HG03378 (cell line): ENCODE measurements at regions not wholly inside any gene's neighbourhood (a gene's known extent, or its start where the extent isn't known, plus 50 kb on each side); places are given as distances from the start of the nearest gene placed in this dataset.
A peak's percentile ranks its signal among the peaks of the same experiment; 100 is the strongest.

Experiments
- ATAC-seq: cut with Tn5 transposase; IDR thresholded peaks from one replicate; pipeline ENCODE4 v1.9.1; 2021; ENCODE audit warnings: mild to moderate bottlenecking, moderate library complexity; ENCODE audit not compliant: unreplicated experiment

- no peak for ATAC-seq
Observed at GRCh38 chr3:174398761-174399160, 460.4 kb upstream of the NAALADL2 start.

DNA sequence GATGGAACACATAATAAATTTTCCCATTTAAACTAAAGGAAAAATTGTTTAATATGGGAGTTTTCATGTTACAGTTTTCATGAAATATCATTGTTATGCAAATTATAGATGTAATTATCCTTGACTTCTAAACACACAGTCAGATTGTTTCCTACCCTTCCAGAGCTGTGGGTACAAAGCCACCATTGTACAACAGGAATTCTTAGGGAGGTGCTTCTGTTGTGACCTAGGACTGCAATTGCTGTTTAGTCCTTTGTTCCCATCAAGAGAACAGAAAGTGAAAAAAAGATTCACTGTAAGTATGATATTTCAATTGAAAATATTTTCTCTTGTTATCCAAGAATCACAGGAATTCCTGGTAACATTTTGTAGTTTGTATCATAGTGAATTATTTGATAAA, 455.3 kb upstream of the NAALADL2 start:
- no peak for ATAC-seq

DNA sequence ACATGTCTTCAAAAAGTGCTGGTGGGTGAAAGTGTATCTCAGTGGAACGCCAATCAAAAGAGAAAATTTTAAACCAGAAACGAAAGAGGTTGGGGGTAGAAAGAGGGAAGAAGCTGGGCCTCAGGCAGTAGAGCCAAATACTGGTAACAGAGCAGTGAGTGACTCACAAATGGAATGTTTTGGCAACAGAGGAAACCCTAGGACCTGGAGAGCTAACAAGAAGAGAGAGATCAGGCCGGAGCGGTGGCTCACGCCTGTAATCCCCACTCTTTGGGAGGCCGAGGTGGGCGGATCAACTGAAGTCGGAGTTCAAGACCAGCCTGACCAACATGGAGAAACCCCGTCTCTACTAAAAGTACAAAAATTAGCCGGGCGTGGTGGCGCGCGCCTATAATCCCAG, 450.8 kb upstream of the NAALADL2 start:
- no peak for ATAC-seq

GRCh38 chr3:174409086-174409743, 449.9 kb upstream of the NAALADL2 start:
- no peak for ATAC-seq

DNA sequence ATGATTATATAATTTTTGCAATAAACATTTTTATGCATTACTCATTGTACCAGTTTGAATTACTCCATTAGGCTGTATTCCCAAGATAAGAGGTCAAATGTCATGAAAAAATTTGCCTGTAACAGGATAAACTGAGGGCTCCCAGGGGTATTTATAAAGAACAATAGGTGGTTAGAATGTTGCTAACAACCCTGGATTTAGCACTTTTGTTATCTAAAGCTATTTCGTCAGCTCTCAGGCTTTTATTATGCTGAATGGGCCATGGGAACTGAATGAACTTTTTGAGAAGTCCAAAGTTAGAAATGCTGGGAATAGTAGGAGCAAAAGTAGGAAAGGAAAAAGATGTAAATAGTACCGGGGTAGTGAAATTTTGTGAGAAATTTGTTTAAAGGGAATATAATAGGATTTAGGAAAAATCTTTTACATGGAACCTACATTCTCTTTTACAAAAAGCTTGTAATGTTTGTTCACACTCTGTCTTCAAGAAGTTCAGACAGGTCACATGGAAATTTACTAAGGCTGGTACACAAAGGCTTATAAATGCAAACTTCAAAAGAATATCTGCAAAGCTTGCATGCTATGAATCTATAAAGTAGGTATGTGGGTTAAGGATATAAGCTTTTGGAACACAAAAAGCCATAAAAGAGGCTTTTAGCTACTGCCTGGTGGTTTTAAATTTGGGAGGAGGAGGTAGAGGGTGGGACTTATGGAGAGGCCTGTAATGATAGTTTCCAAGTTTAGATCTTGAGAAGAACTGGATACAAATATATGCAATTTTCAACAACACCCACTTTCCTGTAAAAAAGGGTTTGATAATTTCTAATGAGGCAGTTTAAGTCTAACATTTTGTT, 445.8 kb upstream of the NAALADL2 start:
- ATAC-seq = no peak

DNA sequence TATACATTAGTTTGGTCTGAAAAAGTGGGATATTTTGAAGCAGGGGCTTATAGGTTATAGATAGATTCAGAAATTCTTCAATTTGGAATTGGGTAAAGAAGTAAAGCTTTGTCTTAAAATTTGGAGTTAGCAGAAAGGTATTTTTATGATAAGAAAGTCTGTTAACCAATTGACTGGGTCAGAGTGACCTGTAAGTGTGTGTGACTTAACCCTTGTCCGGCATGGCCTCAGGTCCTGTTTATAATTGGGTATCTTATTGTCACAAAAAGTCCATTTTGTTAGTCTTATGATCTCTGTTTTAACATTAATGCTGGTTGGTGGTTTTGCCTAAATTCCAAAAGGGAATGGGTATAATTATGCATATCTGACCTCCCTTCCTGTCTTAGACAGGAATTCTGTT, 444.2 kb upstream of the NAALADL2 start:
- ATAC-seq = no peak

DNA sequence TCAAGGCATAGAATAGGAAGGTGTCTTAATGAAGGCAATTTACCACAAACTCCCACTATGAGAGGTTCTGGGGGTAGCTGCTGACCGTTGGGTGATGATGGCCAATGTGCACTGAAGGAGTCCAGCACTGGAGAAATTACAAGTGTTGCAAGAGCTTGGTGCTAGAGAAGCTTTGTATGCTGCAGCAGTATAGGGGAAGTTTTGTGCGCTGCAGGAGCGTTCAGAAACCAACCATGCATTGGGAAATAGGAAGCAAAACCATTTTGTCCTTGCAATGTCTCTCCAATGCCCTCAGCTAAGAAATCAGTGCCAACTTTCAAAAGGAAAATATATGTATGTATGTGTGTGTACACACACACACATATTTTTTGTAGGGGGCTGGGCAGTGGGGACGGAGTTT, 441.6 kb upstream of the NAALADL2 start:
- no peak for ATAC-seq

GRCh38 chr3:174419216-174419615, 439.9 kb upstream of the NAALADL2 start:
- no peak for ATAC-seq

DNA sequence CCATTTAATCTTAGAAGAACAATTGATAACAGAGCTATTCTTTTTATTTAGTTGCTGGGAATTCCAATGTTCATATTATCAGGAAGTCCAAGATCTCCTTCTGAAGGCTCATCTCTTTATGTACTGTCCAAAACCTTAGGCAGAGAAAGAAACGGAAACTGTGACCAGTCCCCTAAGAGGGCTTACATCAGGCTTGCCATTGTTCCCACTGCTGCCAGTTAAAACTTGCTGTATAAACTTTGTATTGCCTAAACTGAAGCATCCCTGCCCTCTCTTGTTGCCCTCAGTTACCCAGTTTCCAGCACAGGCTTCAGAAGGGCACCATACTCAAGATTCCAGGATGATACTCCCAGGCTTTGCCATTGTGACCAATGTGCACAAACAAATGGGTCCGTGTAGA, 435.2 kb upstream of the NAALADL2 start:
- no peak for ATAC-seq

- ATAC-seq = no peak
Observed at GRCh38 chr3:174424656-174425055, 434.5 kb upstream of the NAALADL2 start.

- no peak for ATAC-seq
Observed at GRCh38 chr3:174425422-174425821, 433.7 kb upstream of the NAALADL2 start.

DNA sequence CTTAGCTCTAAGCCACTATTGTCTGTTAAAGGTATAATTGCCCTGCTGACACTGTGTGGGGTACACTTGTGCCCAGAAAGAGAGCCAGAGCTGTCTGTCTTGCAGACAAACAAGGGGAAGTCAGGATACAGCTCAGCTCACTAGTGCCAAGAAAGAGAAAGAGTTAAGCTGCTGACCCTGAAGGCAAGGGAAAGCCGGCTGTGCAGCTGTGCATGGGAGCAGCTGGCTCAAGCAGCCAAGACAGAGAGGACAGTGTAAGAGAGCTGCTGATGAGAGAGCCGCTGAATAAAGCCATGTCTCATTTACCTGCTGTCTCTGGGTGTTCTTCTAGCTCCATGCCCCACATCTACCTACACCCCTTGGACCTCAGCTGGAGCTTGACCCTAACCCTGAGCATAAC, 428.1 kb upstream of the NAALADL2 start:
- ATAC-seq = no peak

DNA sequence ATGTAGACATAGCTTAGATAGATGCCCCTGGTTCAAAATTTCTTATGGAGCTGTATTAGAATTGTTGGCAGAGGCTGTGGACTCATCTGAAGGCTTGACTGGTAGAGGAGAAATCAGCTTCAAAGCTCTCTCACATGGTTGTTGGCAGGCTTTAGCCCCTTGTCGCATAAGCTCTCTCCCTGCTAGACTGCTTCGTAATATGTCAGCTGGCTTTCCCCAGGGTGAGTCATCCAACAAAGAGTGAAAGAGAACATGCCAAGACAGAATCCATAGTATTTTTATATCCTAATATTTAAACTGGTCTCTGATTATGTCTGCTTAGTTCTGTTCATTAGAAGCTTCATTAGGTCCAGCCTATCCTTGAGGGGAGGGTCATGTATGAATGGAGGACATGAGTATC, 427.4 kb upstream of the NAALADL2 start:
- no peak for ATAC-seq

- no peak for ATAC-seq
Observed at GRCh38 chr3:174436367-174436766, 422.8 kb upstream of the NAALADL2 start.

GRCh38 chr3:174438501-174439145, 420.5 kb upstream of the NAALADL2 start:
- ATAC-seq = no peak

DNA sequence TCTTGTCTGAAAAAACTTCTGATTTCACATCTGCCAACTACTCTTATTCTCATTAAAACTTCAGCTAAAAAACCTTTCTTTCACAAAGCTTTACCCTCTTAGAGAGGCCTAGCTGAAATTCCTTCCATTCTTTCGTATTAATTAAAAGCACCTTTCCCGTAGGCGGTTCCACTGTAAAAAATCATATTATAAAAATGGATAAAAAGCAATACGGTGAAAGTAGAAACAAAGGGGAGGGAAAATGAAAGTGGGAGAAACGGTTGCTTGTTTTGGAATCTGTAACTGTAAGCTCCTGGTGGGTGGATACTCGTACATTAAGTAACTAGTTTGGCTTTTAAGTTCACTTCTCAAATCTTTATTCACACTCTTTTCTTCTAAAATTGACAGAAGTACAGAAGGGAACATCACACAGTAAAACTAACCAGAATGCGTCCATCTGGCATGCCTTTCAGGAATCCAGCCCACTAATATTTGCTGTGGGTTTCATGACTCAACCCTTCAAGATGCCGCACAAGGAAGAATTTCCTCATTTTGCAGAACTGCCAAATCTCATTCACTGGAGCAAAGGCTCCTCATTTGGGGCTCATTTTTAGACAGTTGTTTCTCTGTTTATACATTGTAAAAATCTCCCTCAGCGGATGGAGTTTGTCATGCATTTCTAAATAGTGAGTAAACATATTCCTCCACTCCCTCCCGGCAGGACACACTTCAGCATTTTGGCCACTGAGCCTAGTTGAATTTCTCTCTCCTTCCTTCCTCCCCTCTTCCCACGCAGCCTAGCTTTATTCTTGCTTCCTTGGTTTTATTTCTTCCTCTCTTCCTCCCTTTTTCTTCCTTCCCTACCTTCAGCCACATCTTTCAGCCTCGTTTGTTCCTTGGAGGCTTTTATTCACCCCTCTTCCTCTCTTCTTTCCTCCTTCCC, 419.5 kb upstream of the NAALADL2 start:
- no peak for ATAC-seq

- ATAC-seq = no peak
Observed at GRCh38 chr3:174440253-174440701, 418.9 kb upstream of the NAALADL2 start.

DNA sequence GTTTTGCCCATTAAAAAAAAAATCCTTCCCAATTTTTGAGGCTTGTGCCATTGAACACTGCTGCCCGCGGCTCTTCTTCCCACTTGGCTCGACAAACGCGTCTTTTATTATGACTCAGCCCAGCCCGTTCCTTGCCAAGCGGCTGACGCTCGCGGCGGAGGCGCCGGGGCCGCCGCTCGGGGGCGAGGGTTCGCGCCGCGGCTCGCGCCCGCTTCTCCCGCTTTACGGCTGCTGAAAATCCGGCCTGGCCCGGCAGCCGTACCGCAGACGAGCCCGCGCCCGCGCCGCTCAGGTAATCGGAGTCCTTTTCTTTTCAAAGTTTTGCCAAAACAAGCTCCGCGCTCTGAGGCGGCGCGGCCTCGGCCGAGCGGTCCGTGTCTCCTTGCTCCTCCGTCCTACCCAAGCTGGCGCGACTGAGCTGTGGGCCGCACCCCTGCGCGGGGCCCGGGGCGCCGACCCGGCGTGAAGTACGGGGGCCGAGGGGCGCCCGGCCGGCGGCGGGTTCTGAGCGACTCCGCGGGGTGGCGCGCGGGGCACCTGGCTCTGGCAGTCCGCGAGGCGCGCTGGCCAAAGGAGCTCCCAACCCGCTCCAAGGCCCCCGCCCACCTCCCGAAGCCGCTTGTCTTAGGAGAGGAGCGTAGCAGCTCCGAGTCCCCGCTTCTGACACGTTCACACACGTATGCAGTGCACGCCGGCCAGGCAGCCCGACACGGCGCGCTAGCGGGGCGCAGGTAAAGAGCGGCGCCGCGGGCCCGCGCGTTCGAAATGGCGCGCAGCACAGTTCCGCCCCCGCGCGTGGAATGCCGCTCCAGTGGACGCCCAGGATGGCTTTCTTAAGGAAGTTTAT, 418.2 kb upstream of the NAALADL2 start:
- peak; percentile 69 for ATAC-seq

DNA sequence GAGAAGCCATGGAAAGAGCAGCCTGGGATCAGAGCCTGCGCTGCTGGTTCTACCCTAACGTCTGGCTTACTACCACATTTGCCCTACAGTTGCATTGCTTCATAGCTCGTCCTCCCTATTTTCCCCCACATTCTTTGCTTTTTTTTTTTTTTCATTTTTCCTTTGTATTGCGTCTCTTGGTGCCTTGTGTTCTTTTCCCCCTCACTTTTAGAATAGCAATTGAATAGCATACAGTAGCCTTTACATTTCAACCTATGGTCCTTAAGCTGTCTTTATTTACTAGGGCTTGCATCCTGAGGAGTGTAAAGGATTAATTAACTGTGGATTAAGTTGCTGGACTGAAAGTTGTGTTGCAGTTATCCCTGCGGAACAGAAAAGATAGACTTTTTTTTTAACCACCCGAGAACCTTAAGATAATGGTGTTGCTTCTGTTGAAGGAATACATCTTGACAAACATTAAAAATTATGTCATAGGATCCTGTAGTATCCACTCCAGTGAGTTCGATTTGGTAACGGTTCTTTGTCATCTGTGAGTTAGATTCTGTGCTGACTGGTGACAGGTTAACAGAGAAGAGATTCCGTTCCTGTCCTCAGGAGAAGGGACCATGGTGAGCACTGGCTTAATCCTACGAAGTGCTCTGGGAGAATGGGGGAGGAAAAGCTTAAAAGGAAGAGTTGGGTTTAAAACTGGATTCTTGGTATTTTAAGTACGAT, 417.4 kb upstream of the NAALADL2 start:
- no peak for ATAC-seq
